ENCODE measurements at regions not wholly inside any gene's neighbourhood (a gene's known extent, or its start where the extent isn't known, plus 50 kb on each side); places are given as distances from the start of the nearest gene placed in this dataset.
A peak's percentile ranks its signal among the peaks of the same experiment; 100 is the strongest.

DNA sequence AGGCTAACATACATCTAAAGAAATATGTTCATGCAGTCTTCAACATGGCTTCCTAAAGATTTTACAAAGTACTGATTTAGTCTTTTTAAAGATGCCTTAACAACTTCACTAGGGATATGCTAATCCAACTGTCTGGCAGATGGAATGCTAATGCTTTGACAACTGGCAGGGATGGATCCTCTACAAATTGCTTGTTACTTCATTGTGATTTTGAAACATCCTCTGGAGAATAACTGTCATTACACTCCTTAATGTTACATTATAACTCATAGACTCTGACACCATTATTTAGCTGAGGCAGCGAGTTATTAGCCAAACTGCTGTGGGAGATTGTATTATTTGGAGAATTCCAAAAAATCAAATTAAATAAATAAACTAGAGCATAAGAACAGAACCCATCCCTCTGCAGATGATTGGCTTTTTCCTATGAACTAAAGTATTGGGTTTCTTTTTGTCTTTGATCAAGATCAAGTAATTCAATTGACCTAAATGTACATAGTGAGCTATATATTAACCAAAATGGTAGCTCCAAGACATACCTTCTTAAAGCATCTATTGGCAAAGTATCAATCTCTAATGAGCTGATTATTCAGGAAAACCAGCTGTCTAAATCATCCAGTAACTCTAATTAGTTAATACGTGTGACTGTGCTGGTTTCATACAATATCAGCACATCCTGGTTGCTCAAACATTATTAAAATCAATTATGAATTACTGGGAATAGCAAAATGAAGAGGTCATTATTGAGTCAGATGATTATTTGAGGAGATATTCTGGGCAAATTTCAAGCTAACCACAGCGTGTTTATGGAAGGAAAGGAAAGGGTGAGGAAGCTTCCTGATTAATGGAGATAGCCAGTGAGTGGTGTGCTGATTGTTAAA lies 321.3 kb upstream of the TFPI start:
- WGBS, 2 experiments (ENCODE audit: extremely low coverage in 2 of 2, insufficient read length in 1 of 2) = no CpG with 5 or more reads among the region's 3 CpGs
- Histone ChIP-seq H4K5ac (ENCODE audit: low read depth, low read length) (no peak overlapping the region), H3K9ac (ENCODE audit: low read depth, low read length) (no peak overlapping the region), H3K18ac (ENCODE audit: low read depth, low read length) (no peak overlapping the region), H2BK20ac (ENCODE audit: low read depth, low read length) (no peak overlapping the region), H3K9me3 (ENCODE audit: control insufficient read depth, insufficient read depth, low read length) (no peaks in the 10 kb centered on the region), H2AK9ac (replicated peaks; ENCODE audit: low read depth, low read length, poor library complexity) (no peak overlapping the region), H3K9me1 (ENCODE audit: insufficient read depth, low read length) (no peaks in the 10 kb centered on the region), H2BK5ac (ENCODE audit: low read depth, low read length, poor library complexity, severe bottlenecking) (no peak overlapping the region), H2BK120ac (ENCODE audit: low read depth, low read length) (no peak overlapping the region), H2AK5ac (ENCODE audit: low read depth, low read length) (no peak overlapping the region), H3K14ac (replicated peaks; ENCODE audit: low read depth, low read length) (0 out of 2 replicates have a peak overlapping the region, but pooled peaks have one; percentile 14), H2BK15ac (ENCODE audit: low read depth, low read length) (no peak overlapping the region), H3K27me3 (ENCODE audit: control insufficient read depth, insufficient read depth, low read length) (no peaks in the 10 kb centered on the region), H3K56ac (ENCODE audit: extremely low read depth, insufficient read depth, low read length) (no peak overlapping the region), H3K4me1 (ENCODE audit: control insufficient read depth, insufficient read depth, low read length) (no peaks in the 10 kb centered on the region), H4K91ac (ENCODE audit: insufficient read depth, low read depth, low read length) (no peak overlapping the region), H2AFZ (replicated peaks; ENCODE audit: low read length, poor library complexity) (no peak overlapping the region), H4K20me1 (ENCODE audit: insufficient read depth, low read length) (no peaks in the 10 kb centered on the region), H3K4ac (ENCODE audit: low read depth, low read length) (no peak overlapping the region), H4K8ac (ENCODE audit: low read depth in 2 of 2, low read length in 2 of 2) (no peak overlapping the region), H3K36me3 (ENCODE audit: control insufficient read depth, insufficient read depth, low read length) (no peaks in the 10 kb centered on the region), H3K4me2 (ENCODE audit: low read depth, low read length) (no peak overlapping the region), H3K23ac (ENCODE audit: low read depth, low read length) (no peak overlapping the region), H3K79me1 (ENCODE audit: low read depth in 1 of 2, low read length in 2 of 2) (no peaks in the 10 kb centered on the region), H3K4me3 (ENCODE audit: insufficient read depth, low read depth, low read length) (no peak overlapping the region), H3K27ac (ENCODE audit: insufficient read depth, low read length) (no peak overlapping the region)
- BruUV-seq (replicated peaks) = no TSS peak
- no peak; the same call in 1 of the 2 replicates for ATAC-seq (ENCODE audit: low read depth)
- peak; percentile 43 for DNase-seq
- ChIA-PET POLR2A (ENCODE audit: unreplicated experiment) (no interaction called here), CTCF (no interaction called here)
- intact Hi-C loops (cut with micrococcal nuclease) = no loop called here
- in situ Hi-C loops (cut with MboI; ENCODE audit: low sequenced_read_pairs) = no loop called here
- dilution Hi-C loops (cut with HindIII; ENCODE audit: low sequenced_read_pairs, unreplicated experiment) = no loop called here
- TF ChIP-seq RCOR1 (IDR thresholded peaks at IDR 0.05; ENCODE audit: insufficient replicate concordance, low read length) (no peak), MXI1 (IDR thresholded peaks at IDR 0.05; ENCODE audit: borderline replicate concordance, low read depth, low read length) (no peak), SMC3 (IDR thresholded peaks at IDR 0.05; ENCODE audit: low read depth, low read length) (no peak), BHLHE40 (IDR thresholded peaks at IDR 0.05; ENCODE audit: low read depth, low read length) (no peak), CHD1 (IDR thresholded peaks at IDR 0.05; ENCODE audit: low read depth, low read length) (no peak), FOS (IDR thresholded peaks at IDR 0.05; ENCODE audit: low read depth, low read length) (no peak), RFX5 (IDR thresholded peaks at IDR 0.05; ENCODE audit: low read depth, low read length) (no peak), RAD21 (IDR thresholded peaks at IDR 0.05; ENCODE audit: low read length) (no peak), MAFK (IDR thresholded peaks at IDR 0.05; ENCODE audit: low read depth, low read length) (no peak), NFE2L2 (IDR thresholded peaks at IDR 0.05; ENCODE audit: low read depth, low read length) (no peak)
- TF ChIP-seq, protein P1, sequence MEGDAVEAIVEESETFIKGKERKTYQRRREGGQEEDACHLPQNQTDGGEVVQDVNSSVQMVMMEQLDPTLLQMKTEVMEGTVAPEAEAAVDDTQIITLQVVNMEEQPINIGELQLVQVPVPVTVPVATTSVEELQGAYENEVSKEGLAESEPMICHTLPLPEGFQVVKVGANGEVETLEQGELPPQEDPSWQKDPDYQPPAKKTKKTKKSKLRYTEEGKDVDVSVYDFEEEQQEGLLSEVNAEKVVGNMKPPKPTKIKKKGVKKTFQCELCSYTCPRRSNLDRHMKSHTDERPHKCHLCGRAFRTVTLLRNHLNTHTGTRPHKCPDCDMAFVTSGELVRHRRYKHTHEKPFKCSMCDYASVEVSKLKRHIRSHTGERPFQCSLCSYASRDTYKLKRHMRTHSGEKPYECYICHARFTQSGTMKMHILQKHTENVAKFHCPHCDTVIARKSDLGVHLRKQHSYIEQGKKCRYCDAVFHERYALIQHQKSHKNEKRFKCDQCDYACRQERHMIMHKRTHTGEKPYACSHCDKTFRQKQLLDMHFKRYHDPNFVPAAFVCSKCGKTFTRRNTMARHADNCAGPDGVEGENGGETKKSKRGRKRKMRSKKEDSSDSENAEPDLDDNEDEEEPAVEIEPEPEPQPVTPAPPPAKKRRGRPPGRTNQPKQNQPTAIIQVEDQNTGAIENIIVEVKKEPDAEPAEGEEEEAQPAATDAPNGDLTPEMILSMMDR (conservative IDR thresholded peaks at IDR 0.05; ENCODE audit: low read depth, low read length) = no peak
- TF ChIP-seq, protein P2, sequence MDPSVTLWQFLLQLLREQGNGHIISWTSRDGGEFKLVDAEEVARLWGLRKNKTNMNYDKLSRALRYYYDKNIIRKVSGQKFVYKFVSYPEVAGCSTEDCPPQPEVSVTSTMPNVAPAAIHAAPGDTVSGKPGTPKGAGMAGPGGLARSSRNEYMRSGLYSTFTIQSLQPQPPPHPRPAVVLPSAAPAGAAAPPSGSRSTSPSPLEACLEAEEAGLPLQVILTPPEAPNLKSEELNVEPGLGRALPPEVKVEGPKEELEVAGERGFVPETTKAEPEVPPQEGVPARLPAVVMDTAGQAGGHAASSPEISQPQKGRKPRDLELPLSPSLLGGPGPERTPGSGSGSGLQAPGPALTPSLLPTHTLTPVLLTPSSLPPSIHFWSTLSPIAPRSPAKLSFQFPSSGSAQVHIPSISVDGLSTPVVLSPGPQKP (IDR thresholded peaks at IDR 0.05; ENCODE audit: borderline replicate concordance, low read depth, low read length) = no peak
- TF ChIP-seq, protein P3, sequence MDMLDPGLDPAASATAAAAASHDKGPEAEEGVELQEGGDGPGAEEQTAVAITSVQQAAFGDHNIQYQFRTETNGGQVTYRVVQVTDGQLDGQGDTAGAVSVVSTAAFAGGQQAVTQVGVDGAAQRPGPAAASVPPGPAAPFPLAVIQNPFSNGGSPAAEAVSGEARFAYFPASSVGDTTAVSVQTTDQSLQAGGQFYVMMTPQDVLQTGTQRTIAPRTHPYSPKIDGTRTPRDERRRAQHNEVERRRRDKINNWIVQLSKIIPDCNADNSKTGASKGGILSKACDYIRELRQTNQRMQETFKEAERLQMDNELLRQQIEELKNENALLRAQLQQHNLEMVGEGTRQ (IDR thresholded peaks at IDR 0.05; ENCODE audit: low read depth, low read length) = no peak
